Colonic mucosa (tissue), 4 donors: ENCODE measurements at regions not wholly inside any gene's neighbourhood (a gene's known extent, or its start where the extent isn't known, plus 50 kb on each side); places are given as distances from the start of the nearest gene placed in this dataset.
"Not testable (repeated sequence)": the region's sequence is repeated elsewhere in the genome, so short reads cannot be mapped to it uniquely, and the experiment has no call there.

Source experiments
- DNase-seq: peaks from one replicate; pipeline ENCODE4 v3.0.0-alpha.2; 2020
- H3K27ac ChIP-seq: fragments of 200-600 bp; one replicate; pipeline ENCODE4 v1.8.0; 2021
- H3K27me3 ChIP-seq: fragments of 200-600 bp; one replicate; pipeline ENCODE4 v1.8.0; 2021
- H3K36me3 ChIP-seq: fragments of 200-600 bp; one replicate; pipeline ENCODE4 v1.8.0; 2021
- H3K4me1 ChIP-seq: fragments of 200-600 bp; one replicate; pipeline ENCODE4 v1.8.0; 2021; ENCODE audit warnings: mild to moderate bottlenecking
- H3K4me3 ChIP-seq: fragments of 200-600 bp; one replicate; pipeline ENCODE4 v1.8.0; 2021
- H3K9ac ChIP-seq, 2 donors: one replicate each; pipeline ENCODE4 v1.7.0; 2013; ENCODE audit warnings: control low read depth in 2 of 2, low read depth in 2 of 2, low read length in 2 of 2
- H3K9me3 ChIP-seq: fragments of 200-600 bp; one replicate; pipeline ENCODE4 v1.8.0; 2021
- intact Hi-C: fragments of 100-400 bp; cut with DNase I; formaldehyde crosslinking; loops from one replicate; pipeline ENCODE4 v1.14.1; 2022
- TF ChIP-seq, protein P1 (sequence below): fragments of 200-600 bp; IDR thresholded peaks from one replicate; pipeline ENCODE4 v1.8.0; 2022; ENCODE audit warnings: antibody characterized with exemption, mild to moderate bottlenecking
- donor health status: healthy.
- donor health status: DM: no; HTN: no; CAD: no.
- donor health status: DM: no; HTN: no; CAD: no.

GRCh38 chr2:195108182-195108581, 548.8 kb upstream of the SLC39A10 start:
- TF ChIP-seq, protein P1, sequence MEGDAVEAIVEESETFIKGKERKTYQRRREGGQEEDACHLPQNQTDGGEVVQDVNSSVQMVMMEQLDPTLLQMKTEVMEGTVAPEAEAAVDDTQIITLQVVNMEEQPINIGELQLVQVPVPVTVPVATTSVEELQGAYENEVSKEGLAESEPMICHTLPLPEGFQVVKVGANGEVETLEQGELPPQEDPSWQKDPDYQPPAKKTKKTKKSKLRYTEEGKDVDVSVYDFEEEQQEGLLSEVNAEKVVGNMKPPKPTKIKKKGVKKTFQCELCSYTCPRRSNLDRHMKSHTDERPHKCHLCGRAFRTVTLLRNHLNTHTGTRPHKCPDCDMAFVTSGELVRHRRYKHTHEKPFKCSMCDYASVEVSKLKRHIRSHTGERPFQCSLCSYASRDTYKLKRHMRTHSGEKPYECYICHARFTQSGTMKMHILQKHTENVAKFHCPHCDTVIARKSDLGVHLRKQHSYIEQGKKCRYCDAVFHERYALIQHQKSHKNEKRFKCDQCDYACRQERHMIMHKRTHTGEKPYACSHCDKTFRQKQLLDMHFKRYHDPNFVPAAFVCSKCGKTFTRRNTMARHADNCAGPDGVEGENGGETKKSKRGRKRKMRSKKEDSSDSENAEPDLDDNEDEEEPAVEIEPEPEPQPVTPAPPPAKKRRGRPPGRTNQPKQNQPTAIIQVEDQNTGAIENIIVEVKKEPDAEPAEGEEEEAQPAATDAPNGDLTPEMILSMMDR = no peak
- H3K27me3 ChIP-seq = no peaks in the 10 kb centered on the region
- H3K4me1 ChIP-seq = no peaks in the 10 kb centered on the region
- no peaks in the 10 kb centered on the region for H3K9me3 ChIP-seq
- no peaks in the 10 kb centered on the region for H3K36me3 ChIP-seq
- H3K27ac ChIP-seq = no peak overlapping the region
- H3K9ac ChIP-seq = no peak overlapping the region
- no peak overlapping the region for H3K4me3 ChIP-seq
- no peak for DNase-seq
- intact Hi-C loops = no loop called here

DNA sequence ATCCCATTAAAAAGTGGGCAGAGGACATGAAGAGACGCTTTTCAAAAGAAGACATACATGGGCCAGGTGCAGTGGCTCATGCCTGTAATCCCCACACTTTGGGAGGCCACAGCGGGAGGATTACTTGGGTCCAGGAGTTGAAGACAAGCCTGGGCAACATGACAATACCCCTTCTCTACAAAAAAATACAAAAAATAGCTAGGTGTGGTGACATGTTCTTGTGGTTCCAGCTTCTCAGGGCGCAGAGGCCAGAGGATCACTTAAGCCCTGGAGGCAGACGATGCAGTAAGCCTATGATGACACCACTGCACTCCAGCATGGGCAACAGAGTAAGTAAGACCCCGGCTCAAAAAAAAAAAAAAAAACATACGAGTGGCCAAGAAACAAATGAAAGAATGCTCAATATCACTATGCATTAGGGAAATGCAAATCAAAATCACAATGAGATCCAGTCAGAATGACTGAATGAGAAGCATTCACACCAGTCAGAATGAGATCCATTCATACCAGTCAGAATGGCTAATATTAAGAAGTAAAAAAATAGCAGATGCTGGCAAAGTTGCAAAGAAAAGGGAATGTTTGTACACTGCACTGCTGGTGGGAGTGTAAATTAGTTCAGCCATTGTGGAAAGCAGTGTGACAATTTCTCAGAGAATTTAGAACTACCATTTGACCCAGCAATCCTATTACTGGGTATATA, 550.2 kb upstream of the SLC39A10 start:
- H3K27me3 ChIP-seq = no peaks in the 10 kb centered on the region
- no peak overlapping the region for H3K27ac ChIP-seq
- H3K36me3 ChIP-seq = no peaks in the 10 kb centered on the region
- no peak overlapping the region for H3K4me3 ChIP-seq
- DNase-seq = no peak
- TF ChIP-seq, protein P1 = no peak
- no peak overlapping the region for H3K9ac ChIP-seq
- intact Hi-C loops = no loop called here
- H3K9me3 ChIP-seq = no peaks in the 10 kb centered on the region
- H3K4me1 ChIP-seq = no peaks in the 10 kb centered on the region

DNA sequence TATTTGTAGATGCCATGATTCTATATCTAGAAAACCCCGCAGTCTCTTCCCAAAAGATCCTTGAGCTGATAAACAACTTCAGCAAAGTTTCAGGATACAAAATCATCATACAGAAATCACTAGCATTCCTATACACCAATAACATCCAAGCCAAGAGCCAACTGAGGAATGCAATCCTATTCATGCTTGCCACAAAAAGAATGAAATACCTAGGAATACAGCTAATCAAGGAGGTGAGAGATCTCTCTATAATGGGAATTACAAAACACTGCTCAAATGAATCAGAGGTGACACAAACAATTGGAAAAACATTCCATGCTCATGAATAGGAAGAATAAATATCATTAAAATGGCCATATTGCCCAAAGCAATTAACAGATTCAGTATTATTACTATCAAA, 551.4 kb upstream of the SLC39A10 start:
- Histone ChIP-seq H3K9ac (no peak overlapping the region), H3K36me3 (no peaks in the 10 kb centered on the region), H3K27ac (no peak overlapping the region), H3K27me3 (no peaks in the 10 kb centered on the region), H3K4me1 (no peaks in the 10 kb centered on the region), H3K9me3 (no peaks in the 10 kb centered on the region), H3K4me3 (no peak overlapping the region)
- intact Hi-C loops = no loop called here
- TF ChIP-seq, protein P1 = no peak
- DNase-seq = no peak

GRCh38 chr2:195094330-195094729, 562.7 kb upstream of the SLC39A10 start:
- Histone ChIP-seq H3K9me3 (no peaks in the 10 kb centered on the region), H3K27me3 (no peaks in the 10 kb centered on the region), H3K4me1 (no peaks in the 10 kb centered on the region), H3K36me3 (no peaks in the 10 kb centered on the region), H3K9ac (no peak overlapping the region), H3K27ac (no peak overlapping the region), H3K4me3 (no peak overlapping the region)
- TF ChIP-seq, protein P1 = no peak
- intact Hi-C loops = no loop called here
- no peak for DNase-seq

DNA sequence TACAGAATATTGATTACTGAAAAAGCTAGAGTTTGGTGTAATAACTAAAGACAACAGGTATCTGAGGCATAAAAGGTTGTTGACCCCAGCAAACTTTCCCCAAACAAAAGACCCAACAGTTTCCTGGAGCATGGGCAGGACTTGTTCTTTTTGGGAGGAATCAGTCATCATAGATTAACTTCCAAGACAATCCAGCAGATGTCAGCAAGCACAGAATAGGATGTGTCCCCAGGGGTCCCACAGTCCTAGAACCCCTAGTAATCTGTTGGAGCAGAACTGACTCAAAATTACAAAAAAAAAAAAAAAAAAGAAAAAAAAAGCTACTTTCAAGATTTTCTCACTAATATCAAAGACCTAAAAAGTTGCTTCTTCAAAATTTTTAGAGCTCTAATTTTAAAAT, 564.7 kb upstream of the SLC39A10 start:
- TF ChIP-seq, protein P1 = no peak
- Histone ChIP-seq H3K9me3 (no peaks in the 10 kb centered on the region), H3K36me3 (no peaks in the 10 kb centered on the region), H3K4me3 (no peak overlapping the region), H3K27ac (no peak overlapping the region), H3K4me1 (no peaks in the 10 kb centered on the region), H3K27me3 (no peaks in the 10 kb centered on the region), H3K9ac (no peak overlapping the region)
- no peak for DNase-seq
- intact Hi-C loops = no loop called here

DNA sequence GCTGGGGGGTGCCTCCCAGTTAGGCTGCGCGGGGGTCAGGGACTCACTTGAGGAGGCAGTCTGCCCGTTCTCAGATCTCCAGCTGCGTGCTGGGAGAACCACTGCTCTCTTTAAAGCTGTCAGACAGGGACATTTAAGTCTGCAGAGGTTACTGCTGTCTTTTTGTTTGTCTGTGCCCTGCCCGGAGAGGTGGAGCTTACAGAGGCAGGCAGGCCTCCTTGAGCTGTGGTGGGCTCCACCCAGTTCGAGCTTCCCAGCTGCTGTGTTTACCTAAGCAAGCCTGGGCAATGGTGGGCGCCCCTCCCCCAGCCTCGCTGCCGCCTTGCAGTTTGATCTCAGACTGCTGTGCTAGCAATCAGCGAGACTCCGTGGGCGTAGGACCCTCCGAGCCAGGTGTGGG, 584.2 kb upstream of the SLC39A10 start:
- H3K27ac ChIP-seq, H3K27me3 ChIP-seq, H3K36me3 ChIP-seq, H3K9ac ChIP-seq, H3K9me3 ChIP-seq, DNase-seq, H3K4me3 ChIP-seq, intact Hi-C loops, H3K4me1 ChIP-seq: not testable (repeated sequence)
